ENCODE measurements at regions not wholly inside any gene's neighbourhood (a gene's known extent, or its start where the extent isn't known, plus 50 kb on each side); places are given as distances from the start of the nearest gene placed in this dataset.
"Not testable (repeated sequence)": the region's sequence is repeated elsewhere in the genome, so short reads cannot be mapped to it uniquely, and the experiment has no call there.

- not testable (repeated sequence) for DNase-seq
These were observed 81.4 kb upstream of the PITRM1 start for GRCh38 chr10:3253974-3254373.

DNA sequence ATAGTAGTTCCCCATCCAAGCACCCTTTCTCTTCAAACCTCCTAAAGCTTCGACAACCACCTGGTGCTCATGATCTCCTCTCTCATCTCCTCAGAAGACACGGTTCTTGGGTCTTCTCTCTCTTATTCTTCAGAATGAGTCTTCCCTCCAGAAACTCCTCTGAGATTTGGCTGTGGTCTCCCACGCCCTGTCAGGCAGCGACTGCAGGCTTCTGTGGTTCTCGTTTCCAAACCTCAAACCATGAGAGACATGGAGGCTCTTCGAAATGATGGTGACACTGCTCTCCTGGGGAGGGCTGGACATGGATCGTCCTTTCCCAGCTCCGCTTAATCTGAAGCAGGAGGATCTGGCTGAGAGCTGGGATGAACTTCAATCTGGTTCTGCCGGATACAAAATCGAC lies 78.6 kb upstream of the PITRM1 start:
- DNase-seq = no peak

DNA sequence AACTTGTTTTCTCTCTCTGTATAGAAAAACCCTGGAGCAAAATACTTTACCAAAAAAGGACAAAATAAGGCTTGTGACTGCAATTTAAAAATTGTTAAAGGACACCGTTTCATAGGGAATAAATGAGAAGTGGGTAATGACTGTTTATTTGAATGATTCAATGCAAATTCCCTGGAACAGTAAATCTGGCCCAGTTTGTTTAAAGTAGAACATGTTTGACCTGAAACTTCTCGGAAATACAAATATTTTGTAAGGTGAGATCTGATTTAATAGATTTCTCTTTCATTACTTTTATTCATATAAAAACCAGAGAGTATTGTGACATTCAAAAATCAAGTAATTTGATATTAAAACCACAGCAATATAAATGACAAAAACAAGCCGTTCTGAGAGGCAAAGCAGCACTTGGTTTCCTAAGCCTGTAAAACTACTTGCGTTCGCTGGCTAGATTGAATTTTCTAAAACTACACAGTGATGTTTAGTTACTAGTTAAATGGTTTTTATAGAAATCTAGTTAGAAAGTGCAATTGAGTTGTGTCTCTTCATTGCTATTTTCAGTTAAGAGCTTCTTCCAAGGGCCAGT lies 76.8 kb upstream of the PITRM1 start:
- no peak for DNase-seq

- no peak for DNase-seq
These were observed 76.1 kb upstream of the PITRM1 start for GRCh38 chr10:3248526-3249306.

- DNase-seq = no peak
These were observed 72.8 kb upstream of the PITRM1 start for GRCh38 chr10:3245395-3245794.

GRCh38 chr10:3241967-3242650 lies 69.5 kb upstream of the PITRM1 start:
- no peak for DNase-seq

DNA sequence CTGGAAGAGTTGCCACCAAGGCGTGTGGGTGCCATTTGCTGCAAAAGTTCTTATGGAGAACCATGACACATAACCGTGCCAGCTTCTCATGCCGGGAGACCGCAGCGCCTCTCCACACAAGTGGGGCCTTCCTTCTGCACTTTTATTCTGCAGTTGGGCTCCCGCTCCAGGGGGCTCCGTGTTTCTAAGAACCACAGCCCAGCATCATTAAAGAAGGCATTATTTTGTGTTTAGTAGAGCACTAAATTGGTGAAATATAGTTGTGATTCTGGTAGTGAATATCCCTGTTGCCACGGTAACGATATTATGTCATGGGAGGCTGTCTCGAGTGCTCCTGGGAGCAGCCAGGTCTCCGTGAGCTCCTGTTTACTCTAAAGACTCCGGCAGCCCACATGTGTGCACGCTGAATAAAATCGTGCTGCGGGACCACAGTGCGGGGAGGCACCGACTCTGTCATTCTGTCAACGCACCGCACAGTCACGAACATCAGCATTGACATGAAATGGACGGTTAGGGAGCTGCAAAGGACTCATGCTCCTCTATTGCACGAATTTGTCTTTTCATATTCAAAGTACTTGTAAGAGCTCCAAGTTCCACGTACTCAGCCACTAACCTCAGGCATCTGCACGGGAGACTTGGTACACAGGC lies 68.8 kb upstream of the PITRM1 start:
- no peak for DNase-seq

DNA sequence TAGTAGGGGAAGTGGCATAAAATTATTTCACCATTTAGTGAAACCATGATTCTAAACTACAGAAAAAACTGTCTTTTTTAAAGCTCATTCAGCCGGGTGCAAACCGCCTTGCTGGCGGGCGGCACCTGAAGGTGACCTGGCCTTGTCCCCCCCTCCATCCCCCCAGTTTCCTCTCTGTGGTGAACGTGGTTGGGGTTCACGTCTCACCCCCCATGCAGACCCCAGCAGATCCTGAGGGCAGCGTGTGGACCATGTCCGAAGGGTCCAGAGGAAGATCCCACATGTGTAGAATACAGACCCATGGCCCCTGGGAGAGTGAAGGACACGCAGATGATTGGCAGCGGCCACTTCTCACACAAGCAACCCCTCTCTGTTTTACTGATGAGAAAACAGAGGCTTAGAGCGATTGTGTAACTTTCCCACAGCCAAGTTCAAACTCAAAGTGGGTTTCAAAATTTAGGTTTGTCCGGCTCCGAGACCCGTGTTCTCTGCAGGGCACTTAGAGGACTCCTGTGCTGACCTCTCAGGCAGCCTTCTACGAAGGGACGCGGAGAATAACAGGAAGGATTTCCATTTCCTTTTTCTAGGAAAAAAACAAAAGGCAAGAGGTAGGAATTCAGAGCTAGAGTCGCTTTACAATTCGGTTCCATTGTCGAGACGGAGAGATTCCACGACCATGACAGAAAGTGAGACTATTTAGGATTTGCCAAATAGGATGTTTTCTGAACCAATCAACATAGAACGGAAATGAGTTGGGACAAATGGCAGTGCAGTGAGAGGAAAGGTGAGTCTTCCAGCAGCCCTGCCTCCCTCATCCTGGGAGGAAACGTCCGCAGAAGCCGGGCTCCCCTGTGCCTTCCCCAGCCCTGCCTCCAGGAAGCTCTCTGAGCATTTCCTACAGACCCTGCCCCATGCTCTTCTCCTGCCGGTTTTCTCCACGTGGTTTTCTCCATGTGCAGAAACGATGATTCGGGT lies 67.6 kb upstream of the PITRM1 start:
- DNase-seq = no peak

DNA sequence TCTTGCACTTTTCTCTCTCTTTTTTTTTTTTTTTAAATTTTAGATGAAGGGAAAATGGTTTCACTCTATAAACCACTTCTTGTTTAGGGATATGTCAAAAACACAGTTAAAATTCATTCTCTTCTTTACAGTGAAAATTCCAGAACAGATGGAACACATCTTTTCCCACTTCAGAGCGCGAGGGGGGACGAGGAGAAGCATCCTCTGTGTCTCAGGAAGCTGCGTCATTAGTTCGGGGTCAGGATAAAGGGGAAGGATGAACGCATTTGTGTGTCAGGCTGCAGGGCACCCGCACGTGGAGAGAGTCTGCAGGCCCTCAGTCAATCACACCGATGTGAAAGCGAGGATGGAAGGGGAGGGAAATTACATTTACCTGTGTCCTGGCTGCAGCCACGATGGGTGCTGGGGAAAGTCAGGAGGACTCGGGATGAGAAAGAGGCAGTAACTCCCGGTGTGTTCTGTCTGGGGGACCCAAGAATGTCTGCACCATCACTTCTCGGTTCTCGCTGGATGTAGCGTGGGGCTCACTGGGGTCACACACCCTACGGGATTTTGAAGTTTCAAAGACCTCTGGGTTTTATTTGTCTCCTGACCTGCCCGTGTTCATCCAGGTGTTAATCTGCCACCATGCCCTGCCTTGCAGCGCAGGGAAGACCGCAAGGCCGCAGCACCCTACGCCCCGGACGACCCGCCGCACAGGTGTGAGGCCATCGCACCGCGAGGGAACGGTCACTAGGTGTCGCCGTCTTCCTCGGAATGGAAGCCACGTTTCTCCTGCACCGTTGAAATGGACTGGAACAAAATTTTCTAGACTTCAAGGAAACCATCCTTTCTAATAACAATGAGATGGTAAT lies 66.7 kb upstream of the PITRM1 start:
- peak; percentile 76 for DNase-seq

GRCh38 chr10:3238115-3238871 lies 65.7 kb upstream of the PITRM1 start:
- no peak for DNase-seq

DNA sequence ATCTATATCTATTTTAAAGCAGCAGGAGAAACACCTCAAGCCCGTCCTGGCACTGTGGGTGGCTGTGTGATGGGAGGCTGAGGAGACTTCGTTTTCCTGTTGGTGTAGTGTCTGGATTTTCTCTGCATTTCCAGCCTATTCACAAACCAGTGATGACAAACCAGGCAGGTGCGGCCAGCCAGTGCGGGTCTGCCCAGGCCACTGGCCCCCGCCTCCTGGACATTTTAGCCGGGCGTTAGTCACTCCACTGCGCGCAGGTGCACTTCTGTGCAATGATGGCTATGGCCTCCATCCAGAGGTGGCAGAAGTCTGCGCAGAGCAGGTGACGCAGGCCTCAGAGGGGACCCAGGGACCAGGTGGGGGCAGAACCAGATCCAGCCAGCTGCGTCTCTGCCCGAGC lies 64.9 kb upstream of the PITRM1 start:
- no peak for DNase-seq

GRCh38 chr10:3236644-3237404 lies 64.2 kb upstream of the PITRM1 start:
- no peak for DNase-seq

DNA sequence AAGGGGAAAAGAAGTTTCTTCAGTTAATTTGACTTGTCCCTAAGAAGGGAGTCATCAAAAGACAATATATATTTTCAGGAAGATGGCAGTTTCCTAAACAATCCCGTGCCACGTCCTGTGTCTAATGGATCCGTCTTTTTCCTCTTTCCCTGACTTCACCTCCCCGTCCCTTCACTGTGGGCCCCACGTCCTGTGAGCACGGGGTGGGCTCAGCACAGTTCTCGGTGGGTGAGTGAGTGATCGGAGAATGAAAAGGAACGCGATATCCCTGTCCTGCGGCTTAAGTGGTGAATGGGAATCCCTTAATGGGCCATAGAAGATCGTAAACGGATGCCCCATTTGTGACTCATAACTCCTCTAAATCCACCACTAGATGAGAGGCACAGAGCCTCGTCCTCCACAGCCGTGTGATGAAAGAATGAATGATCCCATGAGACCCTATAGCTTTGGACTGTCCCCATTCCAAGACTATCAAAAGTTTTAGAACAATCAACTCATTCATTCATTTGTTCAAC lies 63.5 kb upstream of the PITRM1 start:
- DNase-seq = no peak

- no peak for DNase-seq
These were observed 62.8 kb upstream of the PITRM1 start for GRCh38 chr10:3235395-3235794.

DNA sequence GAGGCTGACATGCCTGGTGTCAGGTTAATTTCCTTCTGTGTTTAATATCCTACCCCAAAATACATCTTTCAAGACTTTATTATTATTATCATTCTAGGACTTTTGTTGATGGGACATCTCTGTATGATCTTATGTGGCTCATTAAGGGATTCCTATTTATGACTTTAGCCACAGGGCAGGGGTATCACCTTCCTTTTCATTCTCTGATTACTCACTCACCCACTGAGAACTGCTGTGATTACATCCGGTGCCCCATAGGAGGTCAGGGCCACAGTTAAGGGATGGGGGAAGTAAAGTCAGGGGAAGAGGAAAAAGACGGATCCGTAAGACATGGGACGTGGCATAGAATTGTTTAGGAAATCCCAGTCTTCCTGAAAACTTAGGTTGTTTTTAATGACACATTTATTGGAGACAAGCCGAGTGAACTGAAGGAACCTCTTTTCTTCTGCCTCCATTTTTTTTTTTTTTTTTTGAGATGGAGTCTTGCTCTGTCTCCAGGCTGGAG lies 61.0 kb upstream of the PITRM1 start:
- no peak for DNase-seq

DNA sequence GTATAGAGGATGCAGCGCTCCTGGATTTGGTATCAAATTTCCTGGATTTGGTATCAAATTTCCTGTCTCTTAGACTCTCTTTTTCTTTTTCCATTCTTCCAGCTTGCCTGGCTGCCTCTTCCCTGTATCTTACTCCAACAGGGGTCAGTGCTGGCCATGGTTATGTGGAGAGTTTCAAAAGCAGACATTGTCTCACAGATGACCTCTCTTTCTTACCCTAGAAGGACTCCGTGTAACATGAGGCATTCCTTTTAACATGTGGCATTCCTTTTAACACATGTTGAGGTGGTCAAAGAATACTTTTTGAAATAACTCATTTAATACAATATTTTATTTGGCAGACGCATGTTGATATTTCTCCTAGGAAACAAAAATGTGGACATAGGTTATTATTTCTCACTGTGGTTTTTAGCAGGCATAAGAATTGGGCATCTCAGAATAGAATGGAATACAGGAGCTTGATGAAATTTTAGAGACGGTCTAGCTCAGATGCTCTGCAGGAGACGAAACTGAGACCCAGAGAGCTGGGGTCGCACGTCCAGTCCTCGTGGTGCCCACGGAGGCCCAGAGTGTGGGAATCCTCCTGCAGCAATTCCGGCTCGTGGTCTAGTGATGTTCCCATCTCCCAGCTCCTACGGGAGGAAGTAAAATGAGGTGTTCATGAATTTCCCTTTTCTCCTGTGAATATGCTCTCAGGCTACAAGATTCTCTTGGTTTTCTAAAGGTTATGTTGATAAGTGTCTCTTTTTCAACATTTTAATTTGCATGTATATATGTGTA lies 59.6 kb upstream of the PITRM1 start:
- DNase-seq = no peak

DNA sequence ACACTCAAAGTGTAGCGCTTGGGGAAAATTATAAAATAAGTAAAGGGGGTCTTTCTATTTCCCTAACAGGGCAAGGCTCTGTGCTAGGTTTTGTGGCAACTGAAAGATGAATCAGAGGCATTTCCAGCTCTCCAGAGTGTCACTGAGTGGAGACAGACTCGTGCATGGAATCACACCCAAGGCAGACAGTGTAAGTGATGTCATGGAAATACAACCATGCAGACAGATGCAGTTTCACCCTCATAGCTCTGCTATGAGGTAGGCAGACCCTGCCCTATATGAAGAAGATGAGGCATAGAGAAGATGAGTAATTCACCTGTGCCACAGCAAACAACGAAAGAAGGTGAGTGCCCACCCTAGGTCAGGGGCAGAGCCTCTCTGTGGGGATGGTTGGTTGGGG lies 57.2 kb upstream of the PITRM1 start:
- DNase-seq = no peak

DNA sequence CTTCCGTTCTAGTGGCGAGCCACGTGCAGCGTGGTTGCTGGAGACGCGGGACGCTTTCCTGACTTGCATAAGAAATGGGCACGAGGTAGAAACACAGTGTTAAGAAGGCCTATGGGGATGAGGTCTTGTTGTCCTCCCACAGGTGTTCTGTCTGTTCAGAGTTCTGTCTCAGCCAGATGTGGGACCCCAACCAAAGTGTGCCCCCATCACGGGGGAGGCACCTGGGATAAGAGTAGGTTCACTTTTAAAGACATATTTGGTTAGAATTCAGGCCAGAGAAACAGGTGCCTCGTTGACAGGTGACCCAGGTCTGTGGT lies 56.0 kb upstream of the PITRM1 start:
- no peak for DNase-seq
